ENCODE measurements at regions not wholly inside any gene's neighbourhood (a gene's known extent, or its start where the extent isn't known, plus 50 kb on each side); places are given as distances from the start of the nearest gene placed in this dataset.

- H3K36me3 ChIP-seq: no peaks in the 10 kb centered on the region
- peaks cover 0 to 16% of the 10 kb centered on the region in 2 donors for H3K4me1 ChIP-seq
- DNase-seq (ENCODE audit: low spot score): no peak
- H3K4me3 ChIP-seq: no peak overlapping the region
- TF ChIP-seq CTCF (IDR thresholded peaks at IDR 0.05): no peak
- H3K27me3 ChIP-seq: no peaks in the 10 kb centered on the region
- H3K27ac ChIP-seq: no peak overlapping the region
- H3K9me3 ChIP-seq: no peaks in the 10 kb centered on the region
Observed at GRCh38 chr6:105511639-105512038, 108.8 kb upstream of the PREP start.

- no peak for TF ChIP-seq CTCF (IDR thresholded peaks at IDR 0.05)
- Histone ChIP-seq H3K9me3 (no peaks in the 10 kb centered on the region), H3K4me1 (peaks cover 0 to 16% of the 10 kb centered on the region in 2 donors), H3K36me3 (no peaks in the 10 kb centered on the region), H3K4me3 (no peak overlapping the region), H3K27me3 (no peaks in the 10 kb centered on the region), H3K27ac (no peak overlapping the region)
- no peak for DNase-seq (ENCODE audit: low spot score)
Observed at GRCh38 chr6:105510746-105511145, 107.9 kb upstream of the PREP start.

GRCh38 chr6:105509506-105510331, 106.8 kb upstream of the PREP start:
- H3K9me3 ChIP-seq: no peaks in the 10 kb centered on the region
- H3K27ac ChIP-seq: no peak overlapping the region
- peak; percentile 11 to 58 for TF ChIP-seq CTCF (IDR thresholded peaks at IDR 0.05)
- no peaks in the 10 kb centered on the region for H3K27me3 ChIP-seq
- H3K36me3 ChIP-seq: no peaks in the 10 kb centered on the region
- peaks cover 0 to 16% of the 10 kb centered on the region in 2 donors for H3K4me1 ChIP-seq
- no peak for DNase-seq (ENCODE audit: low spot score)
- H3K4me3 ChIP-seq: no peak overlapping the region

- H3K27me3 ChIP-seq: no peaks in the 10 kb centered on the region
- no peak overlapping the region for H3K4me3 ChIP-seq
- no peaks in the 10 kb centered on the region for H3K36me3 ChIP-seq
- H3K9me3 ChIP-seq: no peaks in the 10 kb centered on the region
- H3K27ac ChIP-seq: no peak overlapping the region
- DNase-seq (ENCODE audit: low spot score): no peak
- H3K4me1 ChIP-seq: peaks cover 0 to 16% of the 10 kb centered on the region in 2 donors
- no peak for TF ChIP-seq CTCF (IDR thresholded peaks at IDR 0.05)
Observed at GRCh38 chr6:105507811-105508210, 104.9 kb upstream of the PREP start.

- Histone ChIP-seq H3K4me1 (peaks cover 0 to 5% of the 10 kb centered on the region in 2 donors), H3K27me3 (no peaks in the 10 kb centered on the region), H3K9me3 (no peaks in the 10 kb centered on the region), H3K36me3 (no peaks in the 10 kb centered on the region), H3K27ac (no peak overlapping the region), H3K4me3 (no peak overlapping the region)
- DNase-seq (ENCODE audit: low spot score): no peak
- no peak for TF ChIP-seq CTCF (IDR thresholded peaks at IDR 0.05)
Observed at GRCh38 chr6:105504706-105505105, 101.8 kb upstream of the PREP start.

- Histone ChIP-seq H3K4me3 (no peak overlapping the region), H3K27me3 (no peaks in the 10 kb centered on the region), H3K4me1 (no peaks in the 10 kb centered on the region), H3K27ac (no peak overlapping the region), H3K9me3 (no peaks in the 10 kb centered on the region), H3K36me3 (no peaks in the 10 kb centered on the region)
- no peak for DNase-seq (ENCODE audit: low spot score)
- no peak for TF ChIP-seq CTCF (IDR thresholded peaks at IDR 0.05)
Observed at GRCh38 chr6:105503641-105504040, 100.8 kb upstream of the PREP start.
